Natural killer cell treated with Interleukin-12 subunit alpha and Interleukin-12 subunit beta and Interleukin-15 and Interleukin-18, amount 100 ng/mL, for 72 hours (primary cell): ENCODE measurements at regions not wholly inside any gene's neighbourhood (a gene's known extent, or its start where the extent isn't known, plus 50 kb on each side); places are given as distances from the start of the nearest gene placed in this dataset.
"Not testable (repeated sequence)": the region's sequence is repeated elsewhere in the genome, so short reads cannot be mapped to it uniquely, and the experiment has no call there.

ENCODE experiments used
- ATAC-seq, 2 donors: fragments of 150-1000 bp; cut with Tn5 transposase in 1 of 2; sonication (Bioruptor Pico), chemical (Tn5 transposase) in 1 of 2; 2 replicates each; pipeline ENCODE4 v1.10.0; 2021
- DNase-seq: peaks from one replicate; pipeline ENCODE4 v3.0.0; 2022; ENCODE audit warnings: low spot score
- H3K27ac Mint-ChIP-seq, 2 donors: 1 replicate in 1 of 2; 2 replicates in 1 of 2; pipeline ENCODE4 v1.8.0; 2022; ENCODE audit warnings: mixed read lengths in 2 of 2, mild to moderate bottlenecking in 1 of 2, moderate library complexity in 1 of 2
- H3K27me3 Mint-ChIP-seq, 2 donors: 1 replicate in 1 of 2; 2 replicates in 1 of 2; pipeline ENCODE4 v1.8.0; 2022; ENCODE audit warnings: mixed read lengths in 2 of 2
- H3K36me3 Mint-ChIP-seq: one replicate; pipeline ENCODE4 v1.8.0; 2022; ENCODE audit warnings: mixed read lengths
- H3K4me1 Mint-ChIP-seq, 2 donors: 1 replicate in 1 of 2; 2 replicates in 1 of 2; pipeline ENCODE4 v1.8.0; 2022; ENCODE audit warnings: low read depth in 2 of 2, mixed read lengths in 2 of 2, mild to moderate bottlenecking in 1 of 2
- H3K4me3 Mint-ChIP-seq: one replicate; pipeline ENCODE4 v1.8.0; 2022; ENCODE audit warnings: mixed read lengths
- H3K9me3 Mint-ChIP-seq: 2 replicates; pipeline ENCODE4 v1.8.0; 2022; ENCODE audit warnings: mixed read lengths

DNA sequence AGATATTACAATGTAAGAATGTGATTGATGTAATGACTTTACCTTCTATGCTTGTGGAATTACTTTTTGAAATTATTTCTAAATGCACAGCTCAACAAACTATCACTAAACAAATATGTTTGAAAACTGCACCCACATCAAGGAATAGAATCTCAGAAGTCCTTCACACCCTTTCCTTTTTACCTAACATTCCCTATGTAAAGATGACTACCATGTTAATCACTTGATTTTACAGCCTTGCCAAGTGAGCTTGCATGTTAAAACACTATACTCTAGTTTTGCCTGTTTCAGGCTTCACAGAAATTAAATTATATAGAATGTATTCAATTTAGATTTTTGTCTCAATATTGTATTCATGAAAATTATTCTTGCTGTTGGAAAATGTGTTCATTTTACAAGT, 1169.4 kb upstream of the CELF2 start:
- H3K27ac Mint-ChIP-seq = no peak overlapping the region
- peaks cover 22% of the 10 kb centered on the region for H3K9me3 Mint-ChIP-seq
- H3K4me3 Mint-ChIP-seq = no peak overlapping the region
- no peaks in the 10 kb centered on the region for H3K27me3 Mint-ChIP-seq
- DNase-seq = no peak
- no peaks in the 10 kb centered on the region for H3K4me1 Mint-ChIP-seq
- H3K36me3 Mint-ChIP-seq = peaks cover 14% of the 10 kb centered on the region
- ATAC-seq = no peak

DNA sequence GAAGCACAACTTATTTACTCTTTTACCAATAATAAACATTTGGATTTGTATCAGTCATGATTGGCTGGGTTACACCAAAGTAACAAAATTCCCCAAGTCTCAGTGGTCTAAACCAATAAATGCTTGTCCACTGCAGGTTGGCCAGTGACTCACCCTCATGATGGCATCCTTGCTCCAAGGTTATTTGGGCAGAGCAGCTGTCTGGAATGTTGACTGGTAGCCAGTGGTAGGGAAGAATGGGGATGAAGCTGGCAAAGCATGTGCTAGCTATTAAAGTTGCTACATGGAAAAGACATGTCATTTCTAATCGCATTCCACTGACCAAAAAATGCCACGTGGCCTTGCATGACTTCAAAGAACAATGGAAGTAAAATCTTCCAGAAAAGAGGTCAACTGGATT, 1168.7 kb upstream of the CELF2 start:
- H3K27ac Mint-ChIP-seq = no peak overlapping the region

DNA sequence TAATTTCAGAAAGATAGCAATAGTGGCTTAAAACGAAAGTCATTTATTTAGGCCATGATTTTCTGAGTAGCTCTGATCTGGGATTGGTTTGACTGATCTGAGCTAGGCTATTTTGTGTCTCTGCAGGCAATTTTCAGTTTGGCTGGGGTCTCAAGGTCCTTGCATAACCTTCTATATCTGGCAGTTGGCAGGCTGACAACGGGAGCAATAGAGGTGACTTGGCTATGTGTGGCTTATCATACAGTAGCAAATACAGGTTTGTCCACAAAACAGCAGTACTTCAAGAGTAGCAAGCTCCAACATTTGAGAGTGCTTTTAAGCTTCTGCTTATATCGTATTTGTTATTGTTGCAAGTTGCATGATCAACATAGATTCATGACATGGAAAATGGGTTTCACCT, 1167.3 kb upstream of the CELF2 start:
- no peak overlapping the region for H3K4me3 Mint-ChIP-seq
- ATAC-seq (no peak), DNase-seq (no peak)
- H3K36me3 Mint-ChIP-seq = peaks cover 6% of the 10 kb centered on the region
- no peaks in the 10 kb centered on the region for H3K27me3 Mint-ChIP-seq
- peaks cover 9% of the 10 kb centered on the region for H3K9me3 Mint-ChIP-seq
- H3K4me1 Mint-ChIP-seq = no peaks in the 10 kb centered on the region
- H3K27ac Mint-ChIP-seq = no peak overlapping the region

More for the DNA sequence above, 1168.7 kb upstream of the CELF2 start:
- ATAC-seq (no peak), DNase-seq (no peak)
- H3K4me1 Mint-ChIP-seq = no peaks in the 10 kb centered on the region
- H3K36me3 Mint-ChIP-seq = peaks cover 14% of the 10 kb centered on the region
- no peak overlapping the region for H3K4me3 Mint-ChIP-seq
- H3K9me3 Mint-ChIP-seq = peaks cover 22% of the 10 kb centered on the region
- H3K27me3 Mint-ChIP-seq = no peaks in the 10 kb centered on the region

DNA sequence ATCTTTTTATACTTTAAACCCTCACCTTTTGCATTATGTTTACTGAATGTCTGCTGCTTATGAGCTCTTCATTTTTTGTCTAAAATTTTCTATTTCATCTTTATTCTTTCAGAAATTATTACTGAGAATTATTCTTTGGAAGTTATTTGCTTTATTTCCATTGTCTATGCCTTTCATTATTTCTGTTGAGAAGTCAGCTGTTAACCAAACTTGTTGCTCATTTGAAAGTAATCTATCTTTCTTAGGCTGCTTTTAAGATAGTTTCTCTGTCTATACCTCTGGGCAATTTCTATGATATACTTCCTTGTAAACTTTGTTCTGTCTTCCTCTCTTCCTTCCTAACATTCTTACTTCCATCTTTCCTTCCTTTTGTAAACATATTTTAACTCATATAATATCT, 1165.9 kb upstream of the CELF2 start:
- H3K9me3 Mint-ChIP-seq = peaks cover 4% of the 10 kb centered on the region
- ATAC-seq = no peak
- no peak overlapping the region for H3K4me3 Mint-ChIP-seq
- no peak for DNase-seq
- peaks cover 4% of the 10 kb centered on the region for H3K36me3 Mint-ChIP-seq
- no peaks in the 10 kb centered on the region for H3K27me3 Mint-ChIP-seq
- H3K4me1 Mint-ChIP-seq = no peaks in the 10 kb centered on the region
- H3K27ac Mint-ChIP-seq = no peak overlapping the region

DNA sequence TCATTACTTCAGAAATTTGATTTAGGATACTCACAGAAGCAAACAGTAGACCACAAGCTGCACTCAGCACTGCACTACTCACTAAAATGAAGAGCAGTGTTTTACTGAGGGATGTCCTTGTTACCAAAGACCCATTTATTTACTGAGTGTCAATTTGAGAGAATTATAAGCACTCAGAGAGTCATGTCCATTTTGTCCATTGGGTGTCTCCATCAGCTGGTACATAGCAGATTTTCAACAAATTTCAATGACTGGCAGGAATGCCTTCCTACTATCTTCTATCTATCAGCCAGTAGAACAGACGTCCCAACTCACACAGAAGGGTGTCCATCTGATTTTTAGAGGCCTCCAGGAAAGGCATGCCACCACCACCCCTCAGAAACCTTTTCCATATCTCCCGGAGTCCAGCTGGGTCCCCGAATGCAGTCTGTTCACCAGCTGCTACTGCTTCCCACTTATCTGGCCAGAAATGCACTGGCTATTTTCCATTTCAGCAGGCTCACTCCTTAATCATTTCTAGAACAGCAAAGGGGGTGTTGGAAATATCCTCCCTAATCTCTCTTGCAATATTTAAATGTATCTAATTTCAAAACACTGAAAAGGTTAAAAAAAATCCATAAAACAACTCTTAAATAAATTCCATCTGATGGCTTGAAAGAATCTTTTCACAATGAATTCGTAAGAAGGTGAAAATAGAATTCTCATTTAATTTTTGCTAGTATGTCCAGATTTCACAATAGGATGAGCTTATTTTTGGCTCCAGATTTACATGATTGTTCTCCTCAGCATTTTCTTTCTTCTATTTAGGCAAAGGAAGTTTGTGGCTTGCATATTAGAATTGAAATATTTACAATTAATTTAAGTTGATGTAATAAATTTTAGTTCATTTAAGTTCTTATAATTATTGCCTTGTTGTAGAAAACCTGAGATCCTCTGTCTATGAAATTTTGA, 1164.0 kb upstream of the CELF2 start:
- peaks cover 4% of the 10 kb centered on the region for H3K36me3 Mint-ChIP-seq
- ATAC-seq (no peak), DNase-seq (no peak)
- no peak overlapping the region for H3K27ac Mint-ChIP-seq
- H3K27me3 Mint-ChIP-seq = no peaks in the 10 kb centered on the region
- peaks cover 4% of the 10 kb centered on the region for H3K9me3 Mint-ChIP-seq
- H3K4me1 Mint-ChIP-seq = no peaks in the 10 kb centered on the region
- no peak overlapping the region for H3K4me3 Mint-ChIP-seq

DNA sequence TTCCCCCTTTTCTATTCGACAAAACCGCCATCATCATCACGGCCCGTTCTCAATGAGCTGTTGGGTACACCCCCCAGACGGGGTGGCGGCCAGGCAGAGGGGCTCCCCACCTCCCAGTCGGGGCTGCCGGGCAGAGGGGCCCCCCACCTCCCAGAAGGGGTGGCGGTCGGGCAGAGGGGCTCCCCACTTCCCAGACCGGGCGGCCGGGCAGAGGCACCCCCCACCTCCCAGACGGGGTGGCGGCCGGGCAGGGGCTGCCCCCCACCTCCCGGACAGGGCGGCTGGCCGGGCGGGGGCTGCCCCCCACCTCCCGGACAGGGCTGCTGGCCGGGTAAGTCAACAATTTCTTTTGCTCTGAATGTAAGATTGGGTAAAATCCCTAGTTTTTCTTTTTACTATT, 1162.2 kb upstream of the CELF2 start:
- not testable (repeated sequence) for H3K36me3 Mint-ChIP-seq, H3K27ac Mint-ChIP-seq, DNase-seq, H3K4me1 Mint-ChIP-seq, ATAC-seq, H3K4me3 Mint-ChIP-seq, H3K27me3 Mint-ChIP-seq, H3K9me3 Mint-ChIP-seq

DNA sequence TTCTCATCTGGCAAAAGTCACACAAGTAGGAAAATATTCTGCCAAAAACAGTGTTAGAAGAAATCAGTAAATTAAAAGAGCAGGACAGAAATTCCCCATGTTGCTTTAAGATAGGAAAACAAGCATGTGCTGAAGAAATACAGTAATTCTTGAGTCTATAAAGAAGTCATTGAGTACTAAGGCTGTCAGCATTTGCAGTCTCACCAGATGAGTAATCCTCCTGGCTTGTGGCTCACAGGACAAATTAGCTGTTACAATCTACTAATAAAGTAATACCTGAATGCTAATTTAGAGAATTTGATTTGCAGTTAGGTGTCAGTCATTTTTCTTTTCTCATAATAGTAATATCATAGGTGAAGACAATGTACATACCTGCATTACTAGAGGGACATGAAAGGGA, 1158.9 kb upstream of the CELF2 start:
- Mint-ChIP-seq H3K27me3 (no peaks in the 10 kb centered on the region), H3K4me1 (no peaks in the 10 kb centered on the region), H3K36me3 (no peaks in the 10 kb centered on the region), H3K27ac (no peak overlapping the region), H3K9me3 (peaks cover 8% of the 10 kb centered on the region), H3K4me3 (no peak overlapping the region)
- ATAC-seq (no peak), DNase-seq (no peak)

DNA sequence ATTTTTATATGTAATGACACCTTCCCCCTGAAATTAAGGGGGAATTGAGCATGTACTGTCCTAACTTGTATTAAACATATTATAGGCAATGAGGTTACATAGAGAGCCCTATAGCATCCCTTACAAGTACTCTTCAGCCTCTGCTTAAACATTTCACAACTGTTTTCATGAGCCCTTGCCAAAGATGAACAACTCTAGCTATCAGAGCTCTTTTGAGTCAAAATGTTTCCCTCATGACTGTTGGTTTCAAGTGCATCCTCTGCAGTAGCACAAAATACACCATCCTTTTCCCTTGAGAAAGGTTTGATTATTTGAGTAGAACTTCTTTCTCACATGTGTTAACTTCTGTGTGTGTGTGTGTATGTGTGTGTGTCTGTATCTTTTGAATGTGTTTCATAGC, 1157.6 kb upstream of the CELF2 start:
- no peaks in the 10 kb centered on the region for H3K4me1 Mint-ChIP-seq
- ATAC-seq = no peak
- no peaks in the 10 kb centered on the region for H3K27me3 Mint-ChIP-seq
- peaks cover 8% of the 10 kb centered on the region for H3K9me3 Mint-ChIP-seq
- H3K4me3 Mint-ChIP-seq = no peak overlapping the region
- no peak overlapping the region for H3K27ac Mint-ChIP-seq
- no peaks in the 10 kb centered on the region for H3K36me3 Mint-ChIP-seq
- DNase-seq = no peak

DNA sequence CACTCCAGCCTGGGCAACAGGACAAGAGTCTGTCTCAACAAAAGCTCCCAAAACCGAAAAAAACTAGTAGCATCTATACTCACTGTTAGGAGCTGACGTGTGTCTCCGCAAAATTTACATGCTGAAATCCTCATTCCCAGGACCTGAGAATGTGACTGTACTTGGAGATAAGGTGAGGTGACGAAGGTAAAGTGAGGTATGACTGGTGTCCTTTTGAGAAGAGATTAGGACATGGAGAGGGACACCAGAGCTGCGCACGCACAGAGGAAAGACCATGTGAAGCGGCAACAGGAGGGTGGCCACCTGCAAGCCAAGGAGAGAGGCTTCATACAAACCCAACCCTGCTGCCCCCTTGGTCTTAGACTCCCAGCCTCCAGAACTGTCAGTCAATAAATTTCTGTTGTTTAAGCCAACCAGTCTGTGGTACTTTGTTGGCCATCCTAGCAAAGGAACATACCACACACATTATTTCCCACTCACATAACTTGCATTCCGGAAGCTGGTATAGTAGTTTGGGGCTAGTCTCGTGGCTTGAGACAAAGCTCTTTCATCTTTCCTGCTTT, 1154.0 kb upstream of the CELF2 start:
- H3K4me3 Mint-ChIP-seq = no peak overlapping the region
- no peaks in the 10 kb centered on the region for H3K27me3 Mint-ChIP-seq
- H3K27ac Mint-ChIP-seq = no peak overlapping the region
- DNase-seq (no peak), ATAC-seq (no peak)
- no peaks in the 10 kb centered on the region for H3K4me1 Mint-ChIP-seq
- peaks cover 8% of the 10 kb centered on the region for H3K9me3 Mint-ChIP-seq
- no peaks in the 10 kb centered on the region for H3K36me3 Mint-ChIP-seq

DNA sequence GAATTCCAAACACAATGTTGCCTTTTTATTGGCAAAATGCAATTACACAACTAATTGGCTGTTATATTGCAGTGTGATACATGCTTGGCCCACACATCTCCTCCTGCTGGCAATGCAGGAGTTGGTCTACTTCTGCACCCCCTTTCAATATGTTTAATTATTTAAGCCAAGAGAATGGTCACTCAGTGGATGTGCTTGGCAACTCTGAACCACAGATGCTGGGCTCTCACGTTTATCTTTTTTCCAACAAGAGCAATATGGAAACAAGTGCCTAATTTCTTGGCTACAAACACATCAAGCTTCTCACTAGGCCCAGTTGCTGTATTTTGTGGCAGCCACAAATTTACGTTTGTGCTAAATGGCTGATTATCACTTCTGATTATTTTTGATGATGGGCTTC, 1149.2 kb upstream of the CELF2 start:
- no peak overlapping the region for H3K27ac Mint-ChIP-seq
- no peak for ATAC-seq

DNA sequence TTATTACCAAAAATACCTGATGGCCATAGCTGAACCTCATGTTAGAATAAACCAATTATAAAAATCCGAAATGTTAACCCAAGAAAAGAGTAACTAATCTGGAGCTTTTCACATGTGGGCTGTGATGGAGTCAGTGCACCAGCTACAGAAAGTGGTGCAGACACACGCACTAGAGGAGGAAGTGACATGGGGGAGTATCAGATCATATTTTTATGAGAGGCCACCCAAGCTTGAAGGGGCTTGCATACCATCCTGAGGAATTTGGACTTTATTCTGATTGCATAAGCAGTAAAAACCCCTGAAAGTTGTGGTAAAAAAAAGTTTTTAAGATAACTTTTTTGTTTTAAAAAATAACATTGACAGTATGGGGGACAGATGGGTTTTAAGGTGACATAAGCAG, 1148.5 kb upstream of the CELF2 start:
- Mint-ChIP-seq H3K36me3 (no peaks in the 10 kb centered on the region), H3K27me3 (no peaks in the 10 kb centered on the region), H3K4me1 (no peaks in the 10 kb centered on the region), H3K27ac (no peak overlapping the region), H3K4me3 (no peak overlapping the region), H3K9me3 (no peaks in the 10 kb centered on the region)
- DNase-seq (no peak), ATAC-seq (no peak)

More for the DNA sequence above, 1149.2 kb upstream of the CELF2 start:
- Mint-ChIP-seq H3K9me3 (no peaks in the 10 kb centered on the region), H3K4me1 (no peaks in the 10 kb centered on the region), H3K27me3 (no peaks in the 10 kb centered on the region), H3K36me3 (no peaks in the 10 kb centered on the region), H3K4me3 (no peak overlapping the region)
- DNase-seq = no peak

DNA sequence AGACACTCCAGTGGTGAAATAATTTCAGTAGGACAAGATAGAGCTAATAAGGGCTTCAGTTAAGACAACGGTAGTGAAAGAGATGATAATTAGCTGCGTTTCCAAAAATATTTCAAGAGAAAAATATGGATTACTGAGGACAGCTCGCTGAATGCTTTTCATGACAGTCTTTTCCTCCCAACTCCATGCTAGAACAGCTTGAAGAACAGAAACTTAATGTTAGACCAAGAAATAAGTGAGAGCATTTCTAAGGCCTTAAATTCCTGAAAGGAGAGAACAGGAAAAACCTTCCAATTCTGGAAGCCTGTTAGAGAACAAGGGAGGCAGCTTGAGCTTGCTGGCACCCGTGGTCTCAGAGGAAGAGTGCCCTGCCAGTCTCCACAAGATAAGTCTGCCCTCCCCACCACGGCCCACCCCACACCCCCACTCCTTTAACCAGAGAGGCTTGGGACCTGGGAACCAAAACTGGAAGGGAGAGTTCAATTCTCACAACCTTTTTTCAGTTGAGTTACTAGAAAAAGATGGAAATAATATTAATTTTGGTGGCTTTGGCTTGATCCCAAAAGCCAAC, 1148.0 kb upstream of the CELF2 start:
- H3K27me3 Mint-ChIP-seq = no peaks in the 10 kb centered on the region
- no peaks in the 10 kb centered on the region for H3K36me3 Mint-ChIP-seq
- ATAC-seq (no peak), DNase-seq (no peak)
- H3K9me3 Mint-ChIP-seq = no peaks in the 10 kb centered on the region
- H3K4me1 Mint-ChIP-seq = no peaks in the 10 kb centered on the region
- H3K27ac Mint-ChIP-seq = no peak overlapping the region
- H3K4me3 Mint-ChIP-seq = no peak overlapping the region

DNA sequence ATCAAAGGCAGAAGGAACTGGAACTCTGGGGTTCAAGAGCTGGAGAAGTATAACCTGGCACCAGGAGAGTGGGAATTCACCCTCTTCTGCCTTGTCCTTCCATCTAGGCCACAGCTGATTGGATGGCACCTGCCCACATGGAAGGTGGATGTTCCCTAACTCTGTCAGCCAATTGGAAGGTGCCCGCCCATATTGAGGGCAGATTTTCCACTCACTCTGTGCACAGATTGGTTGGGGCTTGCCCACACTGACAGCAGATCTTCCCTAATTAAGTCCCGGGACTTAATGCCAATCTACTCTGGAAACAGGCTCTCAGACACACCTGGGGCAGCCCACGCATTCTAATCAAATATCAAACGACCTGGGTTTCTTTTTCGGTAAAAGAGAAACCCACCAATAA, 1142.3 kb upstream of the CELF2 start:
- no peak overlapping the region for H3K27ac Mint-ChIP-seq
- no peak overlapping the region for H3K4me3 Mint-ChIP-seq
- H3K9me3 Mint-ChIP-seq = no peaks in the 10 kb centered on the region
- no peaks in the 10 kb centered on the region for H3K4me1 Mint-ChIP-seq
- H3K27me3 Mint-ChIP-seq = no peaks in the 10 kb centered on the region
- ATAC-seq (no peak), DNase-seq (no peak)
- no peaks in the 10 kb centered on the region for H3K36me3 Mint-ChIP-seq

DNA sequence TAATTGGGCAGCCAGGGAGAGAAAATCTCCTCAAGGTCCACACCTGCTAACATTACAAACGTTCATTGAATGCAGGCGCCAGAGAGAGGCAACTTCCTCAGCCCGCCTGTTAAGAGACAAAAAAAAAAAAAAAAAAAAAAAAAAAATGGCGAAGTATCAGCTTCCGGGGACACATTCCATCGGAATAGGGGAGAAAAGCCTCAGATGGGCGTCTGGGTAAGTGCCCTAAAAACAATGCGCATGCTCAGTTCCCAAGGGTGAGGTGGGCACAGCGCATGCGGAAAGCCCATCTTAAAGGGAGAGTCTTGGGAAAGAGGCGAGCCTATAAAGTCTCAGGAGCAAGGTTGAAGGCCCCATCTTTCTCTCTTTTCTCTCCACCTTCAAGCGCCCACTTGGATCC, 1139.7 kb upstream of the CELF2 start:
- no peak overlapping the region for H3K4me3 Mint-ChIP-seq
- no peaks in the 10 kb centered on the region for H3K36me3 Mint-ChIP-seq
- DNase-seq (no peak), ATAC-seq (no peak)
- no peaks in the 10 kb centered on the region for H3K4me1 Mint-ChIP-seq
- H3K27ac Mint-ChIP-seq = no peak overlapping the region
- no peaks in the 10 kb centered on the region for H3K9me3 Mint-ChIP-seq
- H3K27me3 Mint-ChIP-seq = no peaks in the 10 kb centered on the region
